Heart left ventricle (tissue), 16 donors: ENCODE measurements at regions not wholly inside any gene's neighbourhood (a gene's known extent, or its start where the extent isn't known, plus 50 kb on each side); places are given as distances from the start of the nearest gene placed in this dataset.

Experiments used
- ATAC-seq, 4 donors: fragments of 200-7000 bp; cut with Tn5 transposase; one replicate each; pipeline ENCODE4 v1.9.1; 2020 to 2022; ENCODE audit warnings: moderate library complexity in 4 of 4, mild to moderate bottlenecking in 3 of 4, moderate number of reproducible peaks in 1 of 4
- DNase-seq, 5 donors: peaks; one replicate each; pipeline ENCODE4 v3.0.0-alpha.2; 2020
- H3K27ac ChIP-seq, 12 donors: fragments of 200-600 bp; sonication (generic) in 4 of 12; one replicate each; pipeline versions ENCODE4 v1.5.0 to v1.8.0; 2016 to 2022; ENCODE audit warnings: mild to moderate bottlenecking in 2 of 12
- H3K27me3 ChIP-seq, 9 donors: fragments of 200-600 bp; sonication (generic) in 2 of 9; one replicate each; pipeline versions ENCODE4 v1.5.1 to v1.8.0; 2016 to 2022; ENCODE audit warnings: mild to moderate bottlenecking in 3 of 9
- H3K36me3 ChIP-seq, 9 donors: fragments of 200-600 bp; sonication (generic) in 2 of 9; one replicate each; pipeline versions ENCODE4 v1.5.0 to v1.8.0; 2018 to 2022; ENCODE audit warnings: mild to moderate bottlenecking in 2 of 9
- H3K4me1 ChIP-seq, 12 donors: fragments of 200-600 bp; sonication (generic) in 4 of 12; one replicate each; pipeline versions ENCODE4 v1.5.0 to v1.8.0; 2016 to 2022; ENCODE audit warnings: mild to moderate bottlenecking in 3 of 12
- H3K4me3 ChIP-seq, 12 donors: fragments of 200-600 bp; sonication (generic) in 4 of 12; one replicate each; pipeline versions ENCODE4 v1.5.0 to v1.8.0; 2017 to 2022; ENCODE audit warnings: mild to moderate bottlenecking in 9 of 12, moderate library complexity in 4 of 12
- H3K9me3 ChIP-seq, 12 donors: fragments of 200-600 bp; sonication (generic) in 4 of 12; one replicate each; pipeline versions ENCODE4 v1.5.0 to v1.8.0; 2016 to 2022; ENCODE audit warnings: mild to moderate bottlenecking in 1 of 12
- CTCF ChIP-seq, 12 donors: fragments of 200-600 bp; sonication (generic) in 4 of 12; IDR thresholded peaks; one replicate each; pipeline versions ENCODE4 v1.5.0 to v1.8.0; 2018 to 2022; ENCODE audit warnings: antibody characterized with exemption in 12 of 12, mild to moderate bottlenecking in 5 of 12
- POLR2A ChIP-seq, 2 donors: fragments of 450-650 bp; IDR thresholded peaks; one replicate each; pipeline ENCODE4 v1.6.1; 2017; ENCODE audit warnings: antibody characterized with exemption in 2 of 2, mild to moderate bottlenecking in 2 of 2, moderate library complexity in 2 of 2
- WGBS, 4 donors: extraction: QIAGEN DNeasy Blood & Tissue Kit in 2 of 4; methylation state at CpG; one replicate each; pipeline versions ENCODE4 v1.1.5 to v1.1.7; 2013 to 2018; 5-methylcytosine and 5-hydroxymethylcytosine counted together
- intact Hi-C, 10 donors: fragments of 100-400 bp; cut with DNase I; formaldehyde crosslinking; loops; one replicate each; pipeline versions ENCODE4 v1.11.1 to v1.14.2; 2022
- donor health status: ischemic (EF 13 %, LVEDD 7.1; RV severe dilation, severe dysfunction).
- donor health status: healthy with polysubstance abuse.
- donor health status: DM: no; HTN: yes; CAD: no.
- donor health status: DM: no; HTN: no; CAD: no.
- donor health status: ischemic (EF 25% LVEDD 6.9; RV normal size, moderate dysfunction).
- donor health status: ischemic (EF 25% LVEDD 5.7; RV mildly dilated, moderate dysfunction).
- donor health status: healthy.
- donor health status: DM: yes; HTN: yes; CAD: no.
- donor health status: ischemic (EF 35%, LVEDD 5.7; RV mildly dilated, moderate dysfunction).
- donor health status: nonischemic (EF 11% LVEDD 7.7; RV severe dilation, severe dysfunction).
- donor health status: DM: yes; HTN: yes; CAD: no.
- donor health status: PGD.
- donor health status: ischemic (EF 29% LVEDD 5.4; RV normal size, mild dysfunction).
- donor health status: nonischemic (EF 23%, LVEDD 6.1; RV moderate dilation, normal function).

GRCh38 chr1:30403061-30403645 lies 320.2 kb downstream of the MATN1 start:
- Histone ChIP-seq H3K27ac (no peak overlapping the region), H3K4me1 (peaks cover 0 to 5% (median 0%) of the 10 kb centered on the region in 12 donors), H3K4me3 (no peak overlapping the region), H3K27me3 (peaks cover 0 to 4% (median 0%) of the 10 kb centered on the region in 9 donors), H3K36me3 (no peaks in the 10 kb centered on the region), H3K9me3 (no peaks in the 10 kb centered on the region)
- WGBS, 4 donors, result 81 to 89% (median 85%) methylated on average over 9 to 10 of the region's 10 CpGs
- DNase-seq, result no peak
- intact Hi-C loops, result loop anchor here in 3 of 10 donors (10.0 kb wide), 3 partner anchors 102 to 1008 kb away; no protein-coding TSS in a partner anchor
- TF ChIP-seq POLR2A (IDR thresholded peaks at IDR 0.05) (no peak), CTCF (IDR thresholded peaks at IDR 0.05) (no peak)
- ATAC-seq, result peak in 1 of 4 donors; percentile 14

GRCh38 chr1:30402031-30402430 lies 321.4 kb downstream of the MATN1 start:
- intact Hi-C loops, result loop anchor here in 3 of 10 donors (10.0 kb wide), 3 partner anchors 103 to 1007 kb away; no protein-coding TSS in a partner anchor
- 75 to 93% (median 83%) methylated on average over 2 of the region's 2 CpGs for WGBS, 4 donors
- no peak overlapping the region for H3K4me3 ChIP-seq

GRCh38 chr1:30400507-30400906 lies 322.9 kb downstream of the MATN1 start:
- intact Hi-C loops, result loop anchor here in 3 of 10 donors (10.0 kb wide), 3 partner anchors 104 to 1006 kb away; no protein-coding TSS in a partner anchor
- DNase-seq (no peak), ATAC-seq (no peak)
- no peaks in the 10 kb centered on the region for H3K9me3 ChIP-seq
- WGBS, 4 donors, result 42 to 69% (median 53%) methylated on average over 3 to 4 of the region's 4 CpGs
- H3K27ac ChIP-seq, result no peak overlapping the region
- no peak overlapping the region for H3K4me3 ChIP-seq
- H3K4me1 ChIP-seq, result peaks cover 0 to 5% (median 0%) of the 10 kb centered on the region in 12 donors
- no peaks in the 10 kb centered on the region for H3K27me3 ChIP-seq
- TF ChIP-seq CTCF (IDR thresholded peaks at IDR 0.05), result no peak
- no peak for TF ChIP-seq POLR2A (IDR thresholded peaks at IDR 0.05)
- H3K36me3 ChIP-seq, result no peaks in the 10 kb centered on the region

More at GRCh38 chr1:30402031-30402430, 321.4 kb downstream of the MATN1 start:
- ATAC-seq (no peak), DNase-seq (no peak)
- H3K4me1 ChIP-seq, result peaks cover 0 to 5% (median 0%) of the 10 kb centered on the region in 12 donors
- no peaks in the 10 kb centered on the region for H3K36me3 ChIP-seq
- H3K9me3 ChIP-seq, result no peaks in the 10 kb centered on the region
- no peak for TF ChIP-seq POLR2A (IDR thresholded peaks at IDR 0.05)
- TF ChIP-seq CTCF (IDR thresholded peaks at IDR 0.05), result no peak
- H3K27ac ChIP-seq, result no peak overlapping the region
- H3K27me3 ChIP-seq, result peaks cover 0 to 4% (median 0%) of the 10 kb centered on the region in 9 donors

- peaks cover 0 to under 1% (median 0%) of the 10 kb centered on the region in 12 donors for H3K4me1 ChIP-seq
- intact Hi-C loops, result no loop called here
- WGBS, 4 donors, result 68 to 76% (median 74%) methylated on average over 7 of the region's 7 CpGs
- no peaks in the 10 kb centered on the region for H3K9me3 ChIP-seq
- TF ChIP-seq CTCF (IDR thresholded peaks at IDR 0.05) (no peak), POLR2A (IDR thresholded peaks at IDR 0.05) (no peak)
- no peak overlapping the region for H3K27ac ChIP-seq
- ATAC-seq, result no peak
- H3K27me3 ChIP-seq, result peaks cover 0 to 5% (median 0%) of the 10 kb centered on the region in 9 donors
- no peak overlapping the region for H3K4me3 ChIP-seq
- no peak for DNase-seq
- no peaks in the 10 kb centered on the region for H3K36me3 ChIP-seq
These were observed 324.4 kb downstream of the MATN1 start for GRCh38 chr1:30399026-30399425.
